ENCODE measurements at regions not wholly inside any gene's neighbourhood (a gene's known extent, or its start where the extent isn't known, plus 50 kb on each side); places are given as distances from the start of the nearest gene placed in this dataset.

DNA sequence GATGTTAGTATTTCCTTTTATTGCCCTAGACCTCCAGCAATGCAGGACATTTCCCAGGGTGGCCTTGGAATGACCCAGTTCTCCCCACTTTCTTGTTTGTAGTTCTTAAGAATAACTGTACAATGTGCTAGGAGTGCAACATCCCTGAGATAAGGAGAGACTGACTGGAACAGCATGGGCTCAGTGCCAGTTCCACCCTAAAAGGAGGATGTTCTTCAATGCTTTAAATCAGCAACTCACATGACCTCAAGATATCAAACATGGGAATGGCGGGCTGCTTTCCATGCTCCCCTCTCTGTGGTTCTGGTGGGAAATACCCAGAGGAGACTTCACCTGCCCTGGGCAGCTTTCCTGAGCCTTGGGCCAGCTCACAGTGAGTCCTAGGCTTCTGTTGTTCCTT lies 766.9 kb upstream of the FBXO33 start:
- ChIA-PET CTCF (no interaction called here), POLR2A (no interaction called here)
- Histone ChIP-seq H3K4me3 (no peak overlapping the region), H3K27ac (no peak overlapping the region), H3K4me2 (no peak overlapping the region), H3K9me3 (peaks cover 3% of the 10 kb centered on the region; the same call in 1 of the 3 replicates), H3K4me1 (no peaks in the 10 kb centered on the region)
- FAIRE-seq (no peak), ATAC-seq (no peak), DNase-seq (ENCODE audit: low read depth in 1 of 2, low spot score in 1 of 2) (no peak)
- WGBS (ENCODE audit: missing lambda C conversion rate): 10% methylated on average over 1 of the region's 1 CpG
- TF ChIP-seq BHLHE40 (IDR thresholded peaks at IDR 0.05; ENCODE audit: low read depth, low read length): no peak
- TF ChIP-seq SMC3 (IDR thresholded peaks at IDR 0.05): no peak
- no peak for TF ChIP-seq RFX5 (IDR thresholded peaks at IDR 0.05)
- TF ChIP-seq NPAS2 (CRISPR knock-in tag; IDR thresholded peaks at IDR 0.05; ENCODE audit: borderline replicate concordance): no peak
- no peak for TF ChIP-seq TFCP2L1 (CRISPR knock-in tag; IDR thresholded peaks at IDR 0.05)
- no peak for TF ChIP-seq NR3C1 (IDR thresholded peaks at IDR 0.05)
- no peak for TF ChIP-seq FOSL2 (IDR thresholded peaks at IDR 0.05)
- TF ChIP-seq FOSL2 (CRISPR knock-in tag; IDR thresholded peaks at IDR 0.05): no peak

DNA sequence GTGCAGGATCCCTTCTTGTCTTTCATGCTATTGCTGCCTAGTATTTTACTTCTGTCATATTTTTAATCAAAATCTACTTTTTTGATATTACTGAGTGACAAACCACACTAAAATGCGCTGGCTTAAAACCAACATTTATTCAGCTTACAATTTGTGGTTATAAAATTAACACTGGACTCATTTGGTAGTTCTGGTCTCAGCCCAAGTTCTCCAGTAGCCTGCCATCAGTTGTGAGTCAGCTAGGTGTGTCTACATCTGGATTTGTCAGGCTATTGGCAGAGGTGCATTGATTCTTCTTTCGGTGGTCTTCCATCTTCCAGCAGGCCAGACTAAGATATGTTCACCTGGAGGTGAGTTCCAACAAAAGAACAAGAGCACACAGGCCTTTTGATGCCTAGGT lies 765.1 kb upstream of the FBXO33 start:
- no peak for ATAC-seq
- Histone ChIP-seq H3K27ac (no peak overlapping the region), H3K4me3 (no peak overlapping the region), H3K4me1 (no peaks in the 10 kb centered on the region), H3K9me3 (peaks cover 3% of the 10 kb centered on the region; the same call in 1 of the 3 replicates), H3K4me2 (no peak overlapping the region)
- no peak for FAIRE-seq
- TF ChIP-seq EHMT2 (IDR thresholded peaks at IDR 0.05; ENCODE audit: low read depth): no peak
- CTCF ChIA-PET: no interaction called here
- WGBS (ENCODE audit: missing lambda C conversion rate): 4% methylated on average over 2 of the region's 2 CpGs
- POLR2A ChIA-PET: no interaction called here
- DNase-seq (ENCODE audit: low read depth in 1 of 2, low spot score in 1 of 2): no peak

DNA sequence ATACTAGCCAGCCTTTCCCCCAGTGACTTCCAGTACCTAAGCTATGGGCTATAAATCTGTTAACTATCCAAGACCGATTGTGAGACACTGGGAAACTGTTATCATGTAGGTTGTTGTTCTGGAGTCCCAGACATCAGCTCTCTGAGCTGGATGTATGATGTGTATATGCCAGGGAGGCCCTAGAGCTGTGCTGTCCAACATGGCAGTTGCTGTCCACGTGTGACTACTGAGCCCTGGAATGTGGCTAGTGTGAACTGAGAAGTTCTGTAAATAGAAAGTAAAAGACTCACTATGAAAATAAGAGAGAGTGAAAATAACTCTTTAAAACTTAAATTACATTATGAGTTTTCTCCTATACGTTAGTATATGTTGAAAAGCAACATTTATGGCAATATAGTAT lies 755.8 kb upstream of the FBXO33 start:
- no peak for FAIRE-seq
- Histone ChIP-seq H3K4me3 (no peak overlapping the region), H3K4me2 (no peak overlapping the region), H3K9me3 (no peaks in the 10 kb centered on the region), H3K4me1 (no peaks in the 10 kb centered on the region), H3K27ac (no peak overlapping the region)
- POLR2A ChIA-PET: no interaction called here
- peak in 1 of 2 experiments; percentile 1 for DNase-seq (ENCODE audit: low read depth in 1 of 2, low spot score in 1 of 2)
- TF ChIP-seq EP300 (IDR thresholded peaks at IDR 0.05) (no peak), SMC3 (IDR thresholded peaks at IDR 0.05) (no peak), ESRRA (IDR thresholded peaks at IDR 0.05; ENCODE audit: borderline replicate concordance, low read length) (no peak), POLR2A (IDR thresholded peaks at IDR 0.05; ENCODE audit: low read length) (no peak), ZNF302 (CRISPR knock-in tag; IDR thresholded peaks at IDR 0.05) (no peak)
- TF ChIP-seq, protein P1, sequence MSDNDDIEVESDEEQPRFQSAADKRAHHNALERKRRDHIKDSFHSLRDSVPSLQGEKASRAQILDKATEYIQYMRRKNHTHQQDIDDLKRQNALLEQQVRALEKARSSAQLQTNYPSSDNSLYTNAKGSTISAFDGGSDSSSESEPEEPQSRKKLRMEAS (IDR thresholded peaks at IDR 0.05): no peak
- CTCF ChIA-PET: no interaction called here
- 6% methylated on average over 3 of the region's 3 CpGs for WGBS (ENCODE audit: missing lambda C conversion rate)
- ATAC-seq: no peak

DNA sequence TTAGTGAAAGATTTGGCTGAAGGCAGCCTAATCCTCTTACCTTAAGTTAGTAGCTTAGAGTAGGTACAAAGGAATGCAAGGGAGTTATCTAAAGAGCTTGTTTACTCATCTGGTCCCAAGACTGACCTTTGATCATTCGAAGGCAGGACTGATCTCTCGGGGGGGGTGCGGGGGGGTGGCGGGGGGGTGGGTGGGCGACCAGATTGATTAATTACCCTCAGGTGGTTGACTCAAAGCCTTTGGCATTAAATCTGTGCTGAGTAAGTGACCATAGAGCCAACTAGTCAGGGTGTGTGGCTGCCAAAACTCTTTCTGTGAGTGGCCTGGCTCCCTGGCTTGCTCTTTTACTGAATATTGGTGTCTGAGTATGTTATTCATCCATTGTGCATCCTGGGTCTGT lies 731.9 kb upstream of the FBXO33 start:
- FAIRE-seq: no peak
- TF ChIP-seq PHF8 (IDR thresholded peaks at IDR 0.05; ENCODE audit: borderline replicate concordance, low read depth) (no peak), RNF2 (IDR thresholded peaks at IDR 0.05; ENCODE audit: borderline replicate concordance, low read depth) (no peak), MAFK (IDR thresholded peaks at IDR 0.05; ENCODE audit: partially characterized antibody) (no peak), CHD4 (IDR thresholded peaks at IDR 0.05; ENCODE audit: borderline replicate concordance) (no peak), MYC (IDR thresholded peaks at IDR 0.05; ENCODE audit: borderline replicate concordance, low read length) (no peak), TFCP2L1 (CRISPR knock-in tag; IDR thresholded peaks at IDR 0.05) (no peak), RARB (CRISPR knock-in tag; IDR thresholded peaks at IDR 0.05) (no peak), MAZ (IDR thresholded peaks at IDR 0.05; ENCODE audit: borderline replicate concordance, low read depth, low read length) (no peak), ZFP36 (IDR thresholded peaks at IDR 0.05; ENCODE audit: borderline replicate concordance, partially characterized antibody) (no peak), RFX5 (IDR thresholded peaks at IDR 0.05) (no peak), HOXB13 (CRISPR knock-in tag; IDR thresholded peaks at IDR 0.05; ENCODE audit: low read depth) (no peak)
- TF ChIP-seq, protein P1 (IDR thresholded peaks at IDR 0.05): no peak
- TF ChIP-seq, protein P2, sequence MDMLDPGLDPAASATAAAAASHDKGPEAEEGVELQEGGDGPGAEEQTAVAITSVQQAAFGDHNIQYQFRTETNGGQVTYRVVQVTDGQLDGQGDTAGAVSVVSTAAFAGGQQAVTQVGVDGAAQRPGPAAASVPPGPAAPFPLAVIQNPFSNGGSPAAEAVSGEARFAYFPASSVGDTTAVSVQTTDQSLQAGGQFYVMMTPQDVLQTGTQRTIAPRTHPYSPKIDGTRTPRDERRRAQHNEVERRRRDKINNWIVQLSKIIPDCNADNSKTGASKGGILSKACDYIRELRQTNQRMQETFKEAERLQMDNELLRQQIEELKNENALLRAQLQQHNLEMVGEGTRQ (IDR thresholded peaks at IDR 0.05): no peak
- Histone ChIP-seq H3K4me1 (no peaks in the 10 kb centered on the region), H3K27ac (no peak overlapping the region), H3K4me2 (no peak overlapping the region), H3K9me3 (peaks cover 3% of the 10 kb centered on the region; the same call in 1 of the 3 replicates), H3K4me3 (no peak overlapping the region)
- ATAC-seq: no peak
- WGBS (ENCODE audit: missing lambda C conversion rate): no CpG with 5 or more reads among the region's 5 CpGs
- ChIA-PET CTCF (no interaction called here), POLR2A (no interaction called here)
- DNase-seq (ENCODE audit: low read depth in 1 of 2, low spot score in 1 of 2): no peak

Measured in A549 (cell line).